Stimulated activated CD8-positive, alpha-beta memory T cell treated with anti-CD3 and anti-CD28 coated beads, Interleukin-2, amount 100 ng/mL, for 1 hour (primary cell): ENCODE measurements at regions not wholly inside any gene's neighbourhood (a gene's known extent, or its start where the extent isn't known, plus 50 kb on each side); places are given as distances from the start of the nearest gene placed in this dataset.
"Not testable (repeated sequence)": the region's sequence is repeated elsewhere in the genome, so short reads cannot be mapped to it uniquely, and the experiment has no call there.

Experiments used
- DNase-seq, 2 donors: peaks; one replicate each; pipeline ENCODE4 v3.0.0-alpha.2; 2020; ENCODE audit warnings: low read depth in 2 of 2

DNA sequence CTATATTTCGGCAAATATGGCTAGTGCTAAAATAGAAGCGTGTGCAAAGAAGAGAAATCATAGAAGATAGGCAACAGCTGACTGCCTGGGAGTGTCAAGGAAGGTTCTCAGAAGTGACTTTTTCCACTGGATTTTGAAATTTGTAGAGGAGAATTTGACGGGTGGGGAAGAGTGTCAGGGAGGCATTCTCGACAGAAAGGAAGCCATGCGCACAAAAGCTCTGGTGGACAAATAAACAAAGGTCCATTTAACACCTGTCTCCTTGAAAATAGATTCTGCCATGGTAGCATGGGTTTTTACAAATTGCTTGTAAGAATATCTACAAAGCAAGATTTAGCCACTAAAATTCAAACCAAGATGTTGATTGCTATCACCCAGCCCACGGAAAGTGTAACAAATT, 1081.5 kb downstream of the GALC start:
- no peak for DNase-seq

DNA sequence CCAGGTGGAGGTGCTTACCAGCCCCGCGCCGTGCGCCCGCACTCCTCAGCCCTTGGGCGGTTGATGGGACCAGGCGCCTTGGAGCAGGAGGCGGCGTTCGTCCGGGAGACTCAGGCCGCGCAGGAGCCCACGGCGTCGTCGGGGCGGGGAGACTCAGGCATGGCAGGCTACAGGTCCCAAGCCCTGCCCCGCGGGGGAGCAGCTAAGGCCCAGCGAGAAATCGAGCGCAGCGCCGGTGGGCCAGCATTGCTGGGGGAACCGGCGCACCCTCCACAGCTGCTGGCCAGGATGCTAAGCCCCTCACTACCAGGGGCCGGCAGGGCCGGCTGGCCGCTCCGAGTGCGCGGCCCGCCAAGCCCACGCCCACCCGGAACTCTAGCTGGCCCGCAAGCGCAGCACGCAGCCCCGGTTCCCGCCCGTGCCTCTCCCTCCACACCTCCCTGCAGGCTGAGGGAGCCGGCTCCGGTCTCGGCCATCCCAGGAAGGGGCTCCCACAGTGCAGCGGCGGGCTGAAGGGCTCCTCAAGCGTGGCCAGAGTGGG, 1087.5 kb downstream of the GALC start:
- DNase-seq = not testable (repeated sequence)

DNA sequence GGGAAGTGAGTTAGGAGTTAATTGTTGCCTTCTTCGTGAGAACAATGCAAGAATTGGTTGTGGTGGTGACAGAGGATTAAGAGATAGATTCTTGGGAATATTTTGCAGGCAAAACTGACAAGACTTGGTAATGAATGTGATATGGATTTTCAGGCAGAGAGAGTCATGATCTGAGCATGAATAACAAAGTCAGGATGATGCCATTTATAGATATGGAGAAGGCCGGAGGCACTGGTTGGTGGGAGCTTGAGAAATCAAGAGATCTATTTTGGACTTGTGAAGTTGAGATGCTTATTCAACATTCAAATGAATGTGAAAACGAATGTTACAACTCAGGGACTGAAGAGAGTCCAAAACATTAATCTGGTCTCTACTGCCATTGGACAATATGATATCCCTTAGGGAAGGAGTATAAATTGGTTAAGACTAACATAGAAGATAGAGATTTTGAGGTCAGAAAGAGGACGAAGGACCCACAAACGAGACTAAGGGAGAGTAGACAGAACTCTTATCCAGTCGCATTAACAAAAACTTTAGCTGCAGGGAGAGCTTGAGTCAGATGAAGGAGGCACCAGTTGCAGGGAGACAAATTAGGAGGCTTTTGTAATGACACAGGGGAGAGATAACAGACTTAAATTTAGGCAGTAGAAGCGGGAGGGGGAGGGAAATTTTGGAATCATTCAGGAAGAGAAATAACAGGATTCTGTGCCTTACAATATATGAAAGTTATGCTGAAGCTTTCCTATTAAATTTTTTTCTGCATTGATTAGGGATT, 1090.6 kb downstream of the GALC start:
- no peak for DNase-seq

DNA sequence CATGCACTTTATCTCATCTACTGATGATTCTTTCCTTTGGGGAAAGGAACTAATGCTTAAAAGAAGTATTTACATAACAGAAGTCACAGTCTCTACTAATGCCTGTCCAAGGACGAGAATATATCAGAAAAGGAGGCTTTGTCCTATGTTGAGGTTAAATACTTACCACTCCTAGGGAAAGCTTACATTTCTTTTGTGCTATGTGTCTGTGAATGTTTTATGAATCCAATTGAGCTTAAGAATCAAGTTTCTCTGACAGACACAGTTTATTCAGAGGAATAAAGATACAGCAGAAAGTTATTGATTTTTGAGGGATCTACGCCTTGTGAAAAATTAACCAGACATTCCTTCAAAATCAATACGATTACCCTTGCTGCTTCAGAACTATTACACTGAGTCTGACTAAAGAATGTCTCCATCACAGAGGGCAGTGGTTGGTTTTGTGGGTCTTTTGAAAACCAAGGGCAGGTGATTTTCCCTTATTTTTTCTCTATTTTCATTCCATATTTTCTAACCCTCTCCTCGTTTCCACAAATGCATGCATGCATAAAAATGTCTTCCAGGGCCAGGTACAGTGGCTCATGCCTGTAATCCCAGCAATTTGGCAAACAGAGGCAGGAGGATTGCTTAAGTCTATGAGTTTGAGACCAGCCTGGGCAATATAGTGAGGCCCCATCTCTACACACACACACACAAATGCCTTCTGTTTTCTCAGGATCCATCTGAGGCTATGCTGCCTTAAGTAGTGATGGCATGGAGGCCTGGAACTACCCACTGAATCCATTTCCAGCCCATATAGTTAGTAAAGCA, 1095.1 kb downstream of the GALC start:
- DNase-seq = no peak

DNA sequence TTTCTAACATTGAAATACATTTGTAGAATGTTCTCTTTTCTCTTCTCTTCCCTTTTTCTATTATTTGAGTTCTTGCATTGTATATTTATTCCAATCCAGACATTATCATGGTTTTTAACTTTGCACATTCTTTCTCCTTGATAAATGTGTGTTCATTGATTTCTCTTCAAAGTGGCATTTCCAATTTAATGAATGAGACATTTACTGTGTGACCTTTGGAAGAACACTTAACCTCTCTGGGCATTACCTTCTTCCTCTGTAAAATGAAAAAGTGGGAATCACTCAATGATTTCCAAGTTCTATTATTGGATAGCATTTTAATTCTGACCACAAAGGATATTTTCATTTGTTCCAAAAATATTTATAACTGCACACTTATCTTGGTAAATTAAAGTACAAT, 1095.8 kb downstream of the GALC start:
- DNase-seq = no peak

DNA sequence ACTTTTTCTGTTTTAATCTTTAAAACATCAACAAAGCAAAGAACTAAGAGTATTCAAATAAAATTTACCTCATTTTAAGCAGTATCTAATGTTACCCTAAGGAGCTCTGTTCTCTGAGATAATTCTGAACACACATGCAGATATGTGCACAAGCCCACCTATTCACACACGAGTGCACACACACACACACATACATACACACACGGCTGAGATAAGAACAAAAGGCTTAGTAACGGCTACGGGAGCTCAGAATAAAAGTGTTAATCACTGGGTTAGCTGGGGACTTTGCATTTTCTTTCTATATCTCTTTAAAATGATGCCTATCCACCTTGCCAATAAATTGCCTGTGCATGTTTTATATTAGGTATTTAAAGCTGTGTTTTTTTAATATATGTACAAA, 1096.3 kb downstream of the GALC start:
- DNase-seq = no peak

DNA sequence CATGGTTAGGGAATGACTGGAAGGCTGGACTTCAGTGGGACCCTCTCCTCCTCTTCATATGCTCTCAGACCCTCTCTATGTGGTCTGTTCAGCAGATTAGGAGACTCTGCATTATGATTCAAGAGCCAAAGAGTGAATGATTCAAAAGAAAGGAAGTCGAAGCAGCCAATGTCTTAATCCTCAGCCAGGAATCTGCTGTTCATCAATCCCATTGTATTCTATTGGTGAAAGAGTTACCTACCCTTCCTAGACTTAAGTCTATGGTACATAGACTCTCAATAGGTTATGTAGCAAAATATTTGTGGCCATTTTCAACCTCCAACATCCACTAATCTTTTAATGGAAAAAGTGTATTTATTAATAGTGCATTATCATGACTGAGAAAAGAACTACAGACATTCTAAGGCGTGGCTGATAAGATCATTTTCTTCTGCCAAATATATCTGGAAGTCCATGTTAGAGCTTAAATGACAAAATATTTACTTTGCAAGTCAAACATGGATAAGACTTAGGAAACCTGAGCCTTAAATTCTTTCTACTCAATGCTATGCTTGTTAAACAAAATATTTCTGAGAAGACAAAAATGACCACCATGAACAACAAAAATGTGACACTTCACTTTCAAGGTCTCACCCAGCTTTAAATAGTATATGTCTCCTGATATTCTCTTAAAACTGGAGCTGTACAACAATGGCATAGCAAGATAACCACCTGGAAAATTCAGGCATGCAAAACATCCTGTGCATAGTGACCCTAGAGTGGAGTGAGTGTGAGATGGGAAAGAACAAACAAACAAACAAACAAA, 1100.6 kb downstream of the GALC start:
- no peak for DNase-seq

DNA sequence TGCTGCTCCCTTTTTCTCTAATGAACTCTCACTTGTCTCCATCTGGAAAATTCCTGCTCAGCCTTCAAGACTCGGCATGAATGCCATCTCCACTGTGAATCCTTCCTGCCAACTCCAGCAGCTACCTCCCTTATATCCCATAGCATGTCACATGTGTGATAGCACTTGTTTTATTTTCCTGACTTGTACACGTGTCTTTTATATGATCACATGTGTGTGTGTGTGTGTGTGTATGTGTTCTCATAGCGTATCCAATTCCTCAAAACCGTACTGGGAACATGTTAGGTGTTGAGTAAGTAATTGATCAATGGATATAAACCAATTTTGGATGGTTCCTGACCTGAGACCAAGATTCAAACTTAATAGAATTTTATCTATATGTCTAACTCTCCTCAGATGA, 1107.7 kb downstream of the GALC start:
- no peak for DNase-seq

DNA sequence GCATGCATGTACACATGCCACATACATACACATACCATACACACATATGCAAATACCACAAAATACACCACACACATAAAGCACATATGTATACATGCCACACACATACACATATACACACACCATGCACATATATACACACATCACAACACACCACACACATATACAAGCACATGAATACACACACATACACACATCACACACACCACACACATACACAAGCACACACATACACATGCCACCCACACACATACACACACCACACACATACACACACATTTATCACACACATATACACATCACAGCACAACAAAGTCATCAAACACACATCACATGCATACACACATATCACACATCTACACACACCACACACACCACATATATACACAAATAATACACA, 1108.5 kb downstream of the GALC start:
- DNase-seq = no peak

DNA sequence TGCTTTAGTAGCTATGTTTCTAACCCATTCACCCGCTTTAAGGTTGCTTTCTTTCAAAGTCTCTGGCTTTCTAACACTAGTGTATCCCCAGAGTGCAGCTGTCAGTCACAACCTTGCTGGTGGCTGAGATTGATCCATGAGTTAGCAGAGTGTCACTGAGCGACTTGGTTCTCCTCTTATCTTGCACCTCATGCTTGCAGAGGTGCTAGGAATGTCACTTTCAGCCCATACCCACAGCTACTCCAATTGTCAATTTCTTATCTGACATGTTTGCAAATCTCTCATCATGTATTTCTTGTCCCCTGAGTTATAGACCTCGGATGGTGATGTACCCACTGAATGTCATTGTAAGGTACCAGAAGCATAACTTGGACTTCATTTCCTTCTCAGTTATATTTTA, 1110.2 kb downstream of the GALC start:
- no peak for DNase-seq

DNA sequence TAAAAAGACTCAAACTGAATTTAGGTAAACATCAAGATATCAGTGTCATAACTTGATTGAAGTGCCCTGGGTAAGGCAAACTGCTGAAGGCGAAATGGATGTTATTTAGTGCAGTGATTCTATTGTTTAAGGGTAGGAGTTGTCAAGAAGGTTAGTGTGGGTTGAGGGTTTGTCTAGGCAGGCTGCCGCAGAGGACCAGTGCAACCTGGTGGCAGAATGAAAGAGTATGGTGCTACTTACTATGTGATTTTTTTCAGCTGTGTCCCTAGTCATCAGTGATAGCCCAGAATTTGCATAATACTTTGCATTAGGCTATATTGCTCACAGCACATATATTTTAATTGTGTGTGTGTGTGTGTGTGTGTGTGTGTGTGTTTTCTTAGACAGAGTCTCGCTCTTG, 1127.0 kb downstream of the GALC start:
- DNase-seq = no peak

DNA sequence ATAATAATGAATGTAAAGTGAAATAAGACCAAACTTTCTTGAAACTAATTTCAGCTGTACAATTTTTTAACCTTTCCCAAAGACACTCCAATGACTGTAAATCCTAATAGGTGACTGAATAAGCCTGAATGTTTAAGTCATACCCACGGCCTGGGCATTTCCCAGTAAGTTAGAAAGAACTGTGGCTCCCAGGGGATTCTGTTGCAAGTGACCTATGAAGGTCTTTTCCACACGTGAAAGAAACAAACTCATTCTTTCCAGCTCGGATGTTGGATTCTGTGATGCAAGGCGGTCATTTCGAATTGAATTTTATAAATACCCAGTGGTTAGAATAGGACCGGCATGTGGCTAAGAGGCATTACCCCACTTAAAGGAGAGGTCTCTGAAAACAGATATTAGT, 1134.4 kb downstream of the GALC start:
- DNase-seq = no peak

DNA sequence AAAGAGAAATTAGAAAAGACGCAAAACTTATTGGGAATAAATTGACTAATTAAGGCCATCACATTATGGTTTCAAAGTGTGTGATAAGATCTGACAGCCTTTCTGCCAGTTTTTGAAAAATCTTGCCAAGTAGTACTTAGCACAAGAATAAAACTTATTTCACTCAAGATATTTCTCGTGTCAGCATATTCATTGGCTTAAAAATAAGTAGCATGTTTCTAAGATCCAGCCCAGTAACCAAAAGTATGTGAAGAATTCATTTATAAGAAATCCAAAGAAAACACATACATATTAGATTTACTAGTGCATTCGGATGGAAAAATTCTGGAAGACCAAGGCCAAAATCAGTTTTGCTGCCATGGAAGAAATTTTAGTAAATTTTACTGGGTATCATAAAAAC, 1135.0 kb downstream of the GALC start:
- no peak for DNase-seq

DNA sequence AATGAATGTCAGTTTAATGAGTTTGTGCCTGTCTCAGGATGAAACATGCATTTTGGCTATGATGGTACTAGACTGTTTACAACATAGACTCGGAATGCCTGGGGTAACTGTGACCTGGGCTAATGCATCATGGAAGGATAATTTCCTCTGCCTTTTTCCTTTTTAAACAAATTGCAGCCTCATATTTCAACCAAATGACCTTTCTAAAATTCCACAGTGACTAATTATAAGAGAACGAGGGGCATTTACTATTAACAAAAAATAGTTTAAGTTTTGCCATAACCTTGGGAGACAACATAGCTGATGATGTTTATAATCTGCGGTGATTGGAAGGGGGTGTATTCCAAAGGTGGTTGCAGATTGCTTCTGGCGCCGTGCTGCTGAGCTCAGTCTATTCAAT, 1140.5 kb downstream of the GALC start:
- DNase-seq = no peak

DNA sequence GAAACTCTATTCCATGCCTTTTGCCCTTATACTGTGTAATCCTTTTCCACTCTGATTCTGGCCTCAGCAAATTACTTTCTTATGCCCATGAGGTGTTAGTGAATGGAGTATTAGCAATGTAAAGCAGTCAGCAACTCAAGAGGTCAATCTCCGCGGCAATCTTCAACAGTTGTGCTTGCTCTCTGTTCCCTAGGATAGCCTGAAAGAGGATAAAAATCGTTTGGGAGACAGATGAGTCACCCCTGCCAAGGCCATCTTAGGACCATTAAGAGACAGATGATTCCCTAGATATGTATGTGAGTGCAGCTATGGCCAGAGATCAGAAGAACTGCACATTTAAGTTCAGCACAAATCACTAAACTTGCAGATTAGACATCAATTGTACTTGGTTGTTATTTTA, 1145.8 kb downstream of the GALC start:
- DNase-seq = no peak

DNA sequence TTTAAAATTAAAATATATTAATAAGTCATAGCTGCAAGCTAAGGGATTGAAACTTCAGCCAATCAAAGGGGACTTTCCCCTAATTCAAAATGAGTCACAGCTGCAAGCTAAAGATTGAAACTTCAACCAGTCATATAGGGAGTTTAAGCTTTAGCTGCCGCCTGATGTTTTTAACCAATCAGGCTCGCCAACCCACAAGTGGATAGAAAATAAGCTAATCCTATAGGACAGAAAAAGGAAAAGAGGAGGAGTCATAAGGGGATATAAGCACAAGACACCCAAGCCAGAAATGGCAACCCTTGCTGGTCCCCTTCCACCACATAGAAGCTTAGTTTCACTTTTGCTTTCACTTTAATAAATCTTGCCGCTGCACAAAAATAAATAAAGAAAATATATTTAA, 1154.6 kb downstream of the GALC start:
- no peak for DNase-seq

DNA sequence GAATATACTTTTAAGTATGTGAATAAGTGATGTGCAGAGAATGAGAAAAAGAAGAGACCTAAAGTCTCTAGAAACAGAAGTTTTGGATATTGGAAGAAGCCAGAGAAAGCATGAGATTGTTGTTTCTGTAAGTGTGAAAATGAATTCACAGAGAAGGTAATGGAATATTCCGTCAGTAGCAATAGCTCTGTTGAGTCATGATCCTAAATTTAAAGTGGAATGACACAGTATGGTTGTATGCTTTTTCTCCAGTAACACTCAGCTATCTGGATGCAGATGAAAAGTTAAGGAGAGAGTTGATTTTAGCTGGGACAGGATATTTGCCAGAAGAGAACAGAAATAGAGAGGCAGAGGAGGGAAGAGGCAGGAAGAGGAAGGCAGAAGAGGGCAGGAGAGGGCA, 1166.3 kb downstream of the GALC start:
- no peak for DNase-seq

DNA sequence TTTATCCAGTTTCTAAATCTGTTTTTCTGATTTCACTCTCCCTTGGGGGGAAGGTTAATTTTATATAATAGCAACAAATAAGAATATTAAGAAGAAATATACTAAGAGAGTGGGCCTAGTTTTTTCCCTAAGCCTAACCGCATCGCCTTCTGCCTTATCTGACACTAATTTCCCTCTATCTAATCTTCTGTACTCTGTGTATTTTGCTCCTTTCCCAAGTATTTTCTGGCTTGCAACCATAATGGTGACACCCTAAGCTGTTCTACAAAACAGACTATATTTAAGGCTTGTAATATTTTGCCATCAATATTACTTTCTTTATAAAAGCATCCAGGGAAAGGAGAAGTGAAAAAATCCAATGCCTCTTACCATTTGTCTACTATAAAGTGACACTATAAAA, 1168.8 kb downstream of the GALC start:
- DNase-seq = no peak

DNA sequence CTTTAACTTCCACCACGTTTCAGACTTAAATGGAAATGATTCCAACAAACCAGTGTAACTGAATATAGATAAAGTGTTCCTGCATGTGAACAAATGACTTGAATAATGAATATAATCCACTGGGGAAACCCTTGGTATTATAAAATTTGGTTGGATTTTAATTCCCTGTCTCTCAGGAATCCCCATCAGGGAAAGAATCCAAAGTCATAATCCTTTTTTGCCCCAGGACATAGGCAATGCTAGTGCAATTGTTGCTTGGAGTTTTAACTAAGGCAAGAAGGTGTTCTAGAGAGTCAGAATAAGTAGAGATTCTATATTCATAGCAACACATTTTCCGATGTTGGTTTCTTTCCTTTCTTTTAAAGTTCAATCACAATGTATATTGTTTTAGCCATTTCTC, 1169.4 kb downstream of the GALC start:
- DNase-seq = no peak

DNA sequence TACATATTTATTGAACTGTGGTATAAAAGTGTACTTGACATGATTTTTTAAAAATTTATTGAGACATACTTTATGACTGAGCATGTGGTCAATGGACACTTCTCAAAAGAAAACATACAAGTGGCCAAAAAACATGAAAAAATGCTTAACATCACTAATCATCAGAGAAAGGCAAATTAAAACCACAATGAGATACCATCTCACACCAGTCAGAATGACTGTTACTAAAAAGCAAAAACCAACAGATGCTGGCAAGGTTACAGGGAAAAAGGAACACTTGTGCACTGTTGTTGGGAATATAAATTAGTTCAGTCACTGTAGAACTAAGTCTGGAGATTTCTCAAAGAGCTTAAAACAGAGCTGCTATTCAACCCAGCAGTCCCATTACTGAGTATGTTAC, 1177.6 kb downstream of the GALC start:
- DNase-seq = no peak

DNA sequence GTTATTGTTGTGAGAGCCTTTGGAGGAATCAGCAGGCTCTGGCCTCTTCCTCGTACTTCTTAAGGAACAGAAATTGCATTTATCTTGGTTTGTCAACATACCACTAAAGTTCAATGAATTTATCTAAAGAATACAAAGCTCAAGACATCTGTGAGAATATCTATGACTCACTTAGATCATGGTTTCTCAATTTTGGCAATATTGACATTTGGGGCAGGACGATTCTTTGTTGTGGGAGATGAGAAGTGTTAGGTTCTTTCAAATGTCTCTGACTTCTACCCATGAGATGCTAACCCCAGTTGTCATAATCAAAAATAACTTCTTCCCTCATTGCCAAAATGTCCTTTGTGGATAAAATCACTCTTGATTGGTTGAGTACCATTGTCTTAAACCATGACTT, 1190.3 kb downstream of the GALC start:
- no peak for DNase-seq

DNA sequence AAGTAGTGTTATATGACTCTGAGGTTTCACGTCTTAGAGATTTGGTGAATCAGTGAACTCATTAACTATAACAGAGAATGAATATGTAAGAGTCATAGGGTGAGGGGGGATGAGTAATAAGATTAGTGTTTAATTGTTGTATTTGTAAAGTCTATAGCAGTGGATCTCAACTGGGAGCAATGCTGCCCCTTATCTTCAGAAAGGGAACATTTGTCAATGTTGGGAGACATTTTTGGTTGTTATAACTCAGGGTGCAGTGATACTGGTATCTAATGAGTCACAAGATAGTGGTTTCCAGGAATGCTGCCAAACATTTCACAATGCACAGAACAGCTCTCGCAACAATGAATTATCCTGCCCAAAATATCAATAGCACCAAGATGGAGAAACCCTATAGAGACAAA, 1193.7 kb downstream of the GALC start:
- DNase-seq = no peak
